ENCODE measurements at regions not wholly inside any gene's neighbourhood (a gene's known extent, or its start where the extent isn't known, plus 50 kb on each side); places are given as distances from the start of the nearest gene placed in this dataset.

GRCh38 chr4:82284858-82285805 lies 88.7 kb downstream of the HNRNPD start:
- Histone ChIP-seq H3K27ac (ENCODE audit: low read length) (no peak overlapping the region), H3K27me3 (ENCODE audit: control insufficient read depth, insufficient read depth, low read length) (no peaks in the 10 kb centered on the region), H3K36me3 (ENCODE audit: control insufficient read depth, insufficient read depth, low read length) (no peaks in the 10 kb centered on the region), H3K4me1 (ENCODE audit: control insufficient read depth, insufficient read depth, low read length) (peaks cover 3% of the 10 kb centered on the region; the same call in 1 of the 2 replicates), H3K9me3 (ENCODE audit: control insufficient read depth, insufficient read depth, low read depth, low read length) (no peaks in the 10 kb centered on the region), H3K4me3 (ENCODE audit: low read depth in 2 of 2, low read length in 2 of 2) (peak overlapping the region; percentile 40 to 57)
- in situ Hi-C loops (cut with HindIII; ENCODE audit: low pct_unique_long_range_greater_than_20kb, low sequenced_read_pairs): no loop called here
- intact Hi-C loops (cut with micrococcal nuclease; ENCODE audit: unreplicated experiment): no loop called here
- peak; percentile 99 for ATAC-seq
- ChIA-PET POLR2A (no interaction called here), CTCF (interaction anchor here (0.5 to 0.9 kb wide), 8 partner anchors 11 to 1188 kb away, joined by 4 to 12 read pairs (median 6); no protein-coding TSS in a partner anchor)
- peak; percentile 94 for TF ChIP-seq CTCF (IDR thresholded peaks at IDR 0.05)
- no peak for TF ChIP-seq SIN3A (IDR thresholded peaks at IDR 0.05; ENCODE audit: borderline replicate concordance, insufficient read depth, low read depth, low read length)
- no TSS peak for BruUV-seq (replicated peaks)
- DNase-seq (ENCODE audit: low read depth, low spot score): peak; percentile 58

- in situ Hi-C loops (cut with HindIII; ENCODE audit: low pct_unique_long_range_greater_than_20kb, low sequenced_read_pairs): no loop called here
- TF ChIP-seq POLR2AphosphoS5 (IDR thresholded peaks at IDR 0.05; ENCODE audit: low read depth, low read length) (no peak), REST (IDR thresholded peaks at IDR 0.05; ENCODE audit: insufficient read depth in 1 of 2, low read depth in 2 of 2, low read length in 1 of 2) (no peak)
Measured at GRCh38 chr4:82284475-82284857, 89.3 kb downstream of the HNRNPD start.

GRCh38 chr4:82282875-82283274 lies 90.9 kb downstream of the HNRNPD start:
- Histone ChIP-seq H3K4me3 (ENCODE audit: low read depth in 2 of 2, low read length in 2 of 2) (no peak overlapping the region), H3K27ac (ENCODE audit: low read length) (no peak overlapping the region), H3K4me1 (ENCODE audit: control insufficient read depth, insufficient read depth, low read length) (peaks cover 3% of the 10 kb centered on the region; the same call in 1 of the 2 replicates), H3K27me3 (ENCODE audit: control insufficient read depth, insufficient read depth, low read length) (no peaks in the 10 kb centered on the region), H3K36me3 (ENCODE audit: control insufficient read depth, insufficient read depth, low read length) (no peaks in the 10 kb centered on the region), H3K9me3 (ENCODE audit: control insufficient read depth, insufficient read depth, low read depth, low read length) (no peaks in the 10 kb centered on the region)
- TF ChIP-seq CTCF (IDR thresholded peaks at IDR 0.05) (no peak; the same call in 1 of the 2 replicates), SIN3A (IDR thresholded peaks at IDR 0.05; ENCODE audit: borderline replicate concordance, insufficient read depth, low read depth, low read length) (no peak), POLR2AphosphoS5 (IDR thresholded peaks at IDR 0.05; ENCODE audit: low read depth, low read length) (no peak), REST (IDR thresholded peaks at IDR 0.05; ENCODE audit: insufficient read depth in 1 of 2, low read depth in 2 of 2, low read length in 1 of 2) (no peak)
- CTCF ChIA-PET: no interaction called here
- DNase-seq (ENCODE audit: low read depth, low spot score): no peak
- in situ Hi-C loops (cut with HindIII; ENCODE audit: low pct_unique_long_range_greater_than_20kb, low sequenced_read_pairs): no loop called here
- intact Hi-C loops (cut with micrococcal nuclease; ENCODE audit: unreplicated experiment): no loop called here
- POLR2A ChIA-PET: no interaction called here
- no peak for ATAC-seq
- BruUV-seq (replicated peaks): no TSS peak

More at GRCh38 chr4:82284475-82284857, 89.3 kb downstream of the HNRNPD start:
- DNase-seq (ENCODE audit: low read depth, low spot score) (no peak), ATAC-seq (no peak)
- BruUV-seq (replicated peaks): no TSS peak
- ChIA-PET CTCF (interaction anchor here (0.5 to 0.7 kb wide), 2 partner anchors 11 to 1189 kb away, joined by 4 to 9 read pairs; no protein-coding TSS in a partner anchor), POLR2A (no interaction called here)
- Histone ChIP-seq H3K36me3 (ENCODE audit: control insufficient read depth, insufficient read depth, low read length) (no peaks in the 10 kb centered on the region), H3K9me3 (ENCODE audit: control insufficient read depth, insufficient read depth, low read depth, low read length) (no peaks in the 10 kb centered on the region), H3K4me3 (ENCODE audit: low read depth in 2 of 2, low read length in 2 of 2) (peak overlapping the region; percentile 40 to 57), H3K27me3 (ENCODE audit: control insufficient read depth, insufficient read depth, low read length) (no peaks in the 10 kb centered on the region), H3K27ac (ENCODE audit: low read length) (no peak overlapping the region), H3K4me1 (ENCODE audit: control insufficient read depth, insufficient read depth, low read length) (peaks cover 3% of the 10 kb centered on the region; the same call in 1 of the 2 replicates)
- intact Hi-C loops (cut with micrococcal nuclease; ENCODE audit: unreplicated experiment): no loop called here

All from Panc1 (cell line).